ENCODE measurements at regions not wholly inside any gene's neighbourhood (a gene's known extent, or its start where the extent isn't known, plus 50 kb on each side); places are given as distances from the start of the nearest gene placed in this dataset.

- Histone ChIP-seq H3K27ac (ENCODE audit: insufficient read length, low read depth, low read length) (no peak overlapping the region), H3K79me1 (ENCODE audit: insufficient read depth, low read depth, low read length, poor library complexity, severe bottlenecking) (no peaks in the 10 kb centered on the region), H2BK15ac (ENCODE audit: low read depth, low read length) (no peak overlapping the region), H3K56ac (ENCODE audit: insufficient read length, low read depth, low read length) (no peak overlapping the region), H3K9ac (ENCODE audit: extremely low read depth, insufficient read length, low read length) (no peak overlapping the region), H3K23me2 (ENCODE audit: insufficient read length, low read depth, low read length, poor library complexity, severe bottlenecking) (no peaks in the 10 kb centered on the region), H2BK12ac (ENCODE audit: insufficient read length, low read depth, low read length) (no peak overlapping the region), H4K91ac (ENCODE audit: insufficient read length, low read depth, low read length) (no peak overlapping the region), H2AK5ac (ENCODE audit: insufficient read length, low read length) (no peak overlapping the region), H4K5ac (ENCODE audit: insufficient read length, low read depth, low read length) (no peak overlapping the region), H2AFZ (ENCODE audit: low read length) (no peak overlapping the region), H3K4ac (ENCODE audit: low read depth, low read length) (no peak overlapping the region), H3T11ph (ENCODE audit: low read length) (no peak overlapping the region), H3K14ac (ENCODE audit: insufficient read depth, low read length) (no peak overlapping the region), H2BK120ac (ENCODE audit: low read depth, low read length, poor library complexity, severe bottlenecking) (no peak overlapping the region), H3K9me3 (ENCODE audit: control insufficient read depth, low read depth, low read length) (no peaks in the 10 kb centered on the region), H3K27me3 (ENCODE audit: insufficient read depth, low read length) (no peaks in the 10 kb centered on the region), H3K79me2 (ENCODE audit: insufficient read depth, low read length) (no peaks in the 10 kb centered on the region), H3K23ac (ENCODE audit: insufficient read length, low read depth, low read length) (no peak overlapping the region), H4K8ac (replicated peaks; ENCODE audit: insufficient read length, low read depth, low read length) (no peak overlapping the region), H2BK5ac (ENCODE audit: insufficient read length, low read length) (no peak overlapping the region), H4K20me1 (ENCODE audit: control insufficient read depth, insufficient read depth, insufficient read length) (no peaks in the 10 kb centered on the region), H3K4me2 (ENCODE audit: insufficient read depth, insufficient read length, low read length) (no peak overlapping the region), H3K18ac (ENCODE audit: insufficient read length, low read depth, low read length) (no peak overlapping the region), H3K4me1 (ENCODE audit: insufficient read depth, low read length) (peaks cover 13% of the 10 kb centered on the region), H2BK20ac (ENCODE audit: low read depth, low read length, poor library complexity, severe bottlenecking) (no peak overlapping the region)
- no peak for TF ChIP-seq CTCF (conservative IDR thresholded peaks at IDR 0.05)
- H3K36me3 Mint-ChIP-seq (ENCODE audit: insufficient read depth in 1 of 3, low read depth in 3 of 3), result peaks cover 0 to 8% (median 0%) of the 10 kb centered on the region in 3 experiments; a peak in 4 of 7 replicates
- peaks cover 51 to 56% of the 10 kb centered on the region in 2 experiments for H3K4me1 Mint-ChIP-seq
- peaks cover 19% of the 10 kb centered on the region for H3K27me3 Mint-ChIP-seq (ENCODE audit: low read depth)
- no peak overlapping the region for H3K27ac Mint-ChIP-seq
- no CpG with 5 or more reads among the region's 1 CpG for WGBS (ENCODE audit: extremely low coverage, insufficient read length, low lambda C conversion rate)
- peaks cover 3 to 5% of the 10 kb centered on the region in 2 experiments; a peak in 4 of 5 replicates for H3K9me3 Mint-ChIP-seq
- no peak overlapping the region for H3K4me3 Mint-ChIP-seq
- DNase-seq, result no peak
These were observed 192.3 kb upstream of the HMCN1 start for GRCh38 chr1:185541871-185542301.

All from H9 (cell line).